ENCODE measurements at regions not wholly inside any gene's neighbourhood (a gene's known extent, or its start where the extent isn't known, plus 50 kb on each side); places are given as distances from the start of the nearest gene placed in this dataset.

- TF ChIP-seq, protein P1, sequence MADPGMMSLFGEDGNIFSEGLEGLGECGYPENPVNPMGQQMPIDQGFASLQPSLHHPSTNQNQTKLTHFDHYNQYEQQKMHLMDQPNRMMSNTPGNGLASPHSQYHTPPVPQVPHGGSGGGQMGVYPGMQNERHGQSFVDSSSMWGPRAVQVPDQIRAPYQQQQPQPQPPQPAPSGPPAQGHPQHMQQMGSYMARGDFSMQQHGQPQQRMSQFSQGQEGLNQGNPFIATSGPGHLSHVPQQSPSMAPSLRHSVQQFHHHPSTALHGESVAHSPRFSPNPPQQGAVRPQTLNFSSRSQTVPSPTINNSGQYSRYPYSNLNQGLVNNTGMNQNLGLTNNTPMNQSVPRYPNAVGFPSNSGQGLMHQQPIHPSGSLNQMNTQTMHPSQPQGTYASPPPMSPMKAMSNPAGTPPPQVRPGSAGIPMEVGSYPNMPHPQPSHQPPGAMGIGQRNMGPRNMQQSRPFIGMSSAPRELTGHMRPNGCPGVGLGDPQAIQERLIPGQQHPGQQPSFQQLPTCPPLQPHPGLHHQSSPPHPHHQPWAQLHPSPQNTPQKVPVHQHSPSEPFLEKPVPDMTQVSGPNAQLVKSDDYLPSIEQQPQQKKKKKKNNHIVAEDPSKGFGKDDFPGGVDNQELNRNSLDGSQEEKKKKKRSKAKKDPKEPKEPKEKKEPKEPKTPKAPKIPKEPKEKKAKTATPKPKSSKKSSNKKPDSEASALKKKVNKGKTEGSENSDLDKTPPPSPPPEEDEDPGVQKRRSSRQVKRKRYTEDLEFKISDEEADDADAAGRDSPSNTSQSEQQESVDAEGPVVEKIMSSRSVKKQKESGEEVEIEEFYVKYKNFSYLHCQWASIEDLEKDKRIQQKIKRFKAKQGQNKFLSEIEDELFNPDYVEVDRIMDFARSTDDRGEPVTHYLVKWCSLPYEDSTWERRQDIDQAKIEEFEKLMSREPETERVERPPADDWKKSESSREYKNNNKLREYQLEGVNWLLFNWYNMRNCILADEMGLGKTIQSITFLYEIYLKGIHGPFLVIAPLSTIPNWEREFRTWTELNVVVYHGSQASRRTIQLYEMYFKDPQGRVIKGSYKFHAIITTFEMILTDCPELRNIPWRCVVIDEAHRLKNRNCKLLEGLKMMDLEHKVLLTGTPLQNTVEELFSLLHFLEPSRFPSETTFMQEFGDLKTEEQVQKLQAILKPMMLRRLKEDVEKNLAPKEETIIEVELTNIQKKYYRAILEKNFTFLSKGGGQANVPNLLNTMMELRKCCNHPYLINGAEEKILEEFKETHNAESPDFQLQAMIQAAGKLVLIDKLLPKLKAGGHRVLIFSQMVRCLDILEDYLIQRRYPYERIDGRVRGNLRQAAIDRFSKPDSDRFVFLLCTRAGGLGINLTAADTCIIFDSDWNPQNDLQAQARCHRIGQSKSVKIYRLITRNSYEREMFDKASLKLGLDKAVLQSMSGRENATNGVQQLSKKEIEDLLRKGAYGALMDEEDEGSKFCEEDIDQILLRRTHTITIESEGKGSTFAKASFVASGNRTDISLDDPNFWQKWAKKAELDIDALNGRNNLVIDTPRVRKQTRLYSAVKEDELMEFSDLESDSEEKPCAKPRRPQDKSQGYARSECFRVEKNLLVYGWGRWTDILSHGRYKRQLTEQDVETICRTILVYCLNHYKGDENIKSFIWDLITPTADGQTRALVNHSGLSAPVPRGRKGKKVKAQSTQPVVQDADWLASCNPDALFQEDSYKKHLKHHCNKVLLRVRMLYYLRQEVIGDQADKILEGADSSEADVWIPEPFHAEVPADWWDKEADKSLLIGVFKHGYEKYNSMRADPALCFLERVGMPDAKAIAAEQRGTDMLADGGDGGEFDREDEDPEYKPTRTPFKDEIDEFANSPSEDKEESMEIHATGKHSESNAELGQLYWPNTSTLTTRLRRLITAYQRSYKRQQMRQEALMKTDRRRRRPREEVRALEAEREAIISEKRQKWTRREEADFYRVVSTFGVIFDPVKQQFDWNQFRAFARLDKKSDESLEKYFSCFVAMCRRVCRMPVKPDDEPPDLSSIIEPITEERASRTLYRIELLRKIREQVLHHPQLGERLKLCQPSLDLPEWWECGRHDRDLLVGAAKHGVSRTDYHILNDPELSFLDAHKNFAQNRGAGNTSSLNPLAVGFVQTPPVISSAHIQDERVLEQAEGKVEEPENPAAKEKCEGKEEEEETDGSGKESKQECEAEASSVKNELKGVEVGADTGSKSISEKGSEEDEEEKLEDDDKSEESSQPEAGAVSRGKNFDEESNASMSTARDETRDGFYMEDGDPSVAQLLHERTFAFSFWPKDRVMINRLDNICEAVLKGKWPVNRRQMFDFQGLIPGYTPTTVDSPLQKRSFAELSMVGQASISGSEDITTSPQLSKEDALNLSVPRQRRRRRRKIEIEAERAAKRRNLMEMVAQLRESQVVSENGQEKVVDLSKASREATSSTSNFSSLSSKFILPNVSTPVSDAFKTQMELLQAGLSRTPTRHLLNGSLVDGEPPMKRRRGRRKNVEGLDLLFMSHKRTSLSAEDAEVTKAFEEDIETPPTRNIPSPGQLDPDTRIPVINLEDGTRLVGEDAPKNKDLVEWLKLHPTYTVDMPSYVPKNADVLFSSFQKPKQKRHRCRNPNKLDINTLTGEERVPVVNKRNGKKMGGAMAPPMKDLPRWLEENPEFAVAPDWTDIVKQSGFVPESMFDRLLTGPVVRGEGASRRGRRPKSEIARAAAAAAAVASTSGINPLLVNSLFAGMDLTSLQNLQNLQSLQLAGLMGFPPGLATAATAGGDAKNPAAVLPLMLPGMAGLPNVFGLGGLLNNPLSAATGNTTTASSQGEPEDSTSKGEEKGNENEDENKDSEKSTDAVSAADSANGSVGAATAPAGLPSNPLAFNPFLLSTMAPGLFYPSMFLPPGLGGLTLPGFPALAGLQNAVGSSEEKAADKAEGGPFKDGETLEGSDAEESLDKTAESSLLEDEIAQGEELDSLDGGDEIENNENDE (IDR thresholded peaks at IDR 0.05; ENCODE audit: insufficient replicate concordance, low read length) = peak; percentile 87
- peak; percentile 86 for TF ChIP-seq TCF12 (IDR thresholded peaks at IDR 0.05; ENCODE audit: low read depth, low read length)
- TF ChIP-seq, protein P2, sequence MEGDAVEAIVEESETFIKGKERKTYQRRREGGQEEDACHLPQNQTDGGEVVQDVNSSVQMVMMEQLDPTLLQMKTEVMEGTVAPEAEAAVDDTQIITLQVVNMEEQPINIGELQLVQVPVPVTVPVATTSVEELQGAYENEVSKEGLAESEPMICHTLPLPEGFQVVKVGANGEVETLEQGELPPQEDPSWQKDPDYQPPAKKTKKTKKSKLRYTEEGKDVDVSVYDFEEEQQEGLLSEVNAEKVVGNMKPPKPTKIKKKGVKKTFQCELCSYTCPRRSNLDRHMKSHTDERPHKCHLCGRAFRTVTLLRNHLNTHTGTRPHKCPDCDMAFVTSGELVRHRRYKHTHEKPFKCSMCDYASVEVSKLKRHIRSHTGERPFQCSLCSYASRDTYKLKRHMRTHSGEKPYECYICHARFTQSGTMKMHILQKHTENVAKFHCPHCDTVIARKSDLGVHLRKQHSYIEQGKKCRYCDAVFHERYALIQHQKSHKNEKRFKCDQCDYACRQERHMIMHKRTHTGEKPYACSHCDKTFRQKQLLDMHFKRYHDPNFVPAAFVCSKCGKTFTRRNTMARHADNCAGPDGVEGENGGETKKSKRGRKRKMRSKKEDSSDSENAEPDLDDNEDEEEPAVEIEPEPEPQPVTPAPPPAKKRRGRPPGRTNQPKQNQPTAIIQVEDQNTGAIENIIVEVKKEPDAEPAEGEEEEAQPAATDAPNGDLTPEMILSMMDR (IDR thresholded peaks at IDR 0.05; ENCODE audit: control extremely low read depth in 1 of 3, insufficient read depth in 1 of 3, low read depth in 1 of 3, low read length in 3 of 3) = no peak
- TF ChIP-seq SP1 (IDR thresholded peaks at IDR 0.05; ENCODE audit: low read depth, low read length) = peak; percentile 50
- TF ChIP-seq KDM4A (IDR thresholded peaks at IDR 0.05; ENCODE audit: low read depth, low read length, severe bottlenecking) = no peak
- TF ChIP-seq, protein P3, sequence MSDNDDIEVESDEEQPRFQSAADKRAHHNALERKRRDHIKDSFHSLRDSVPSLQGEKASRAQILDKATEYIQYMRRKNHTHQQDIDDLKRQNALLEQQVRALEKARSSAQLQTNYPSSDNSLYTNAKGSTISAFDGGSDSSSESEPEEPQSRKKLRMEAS (IDR thresholded peaks at IDR 0.05) = peak; percentile 50; the same call in 1 of the 2 replicates
- TF ChIP-seq USF2 (IDR thresholded peaks at IDR 0.05; ENCODE audit: low read length) = no peak
Observed at GRCh38 chr5:3100921-3101551, 349.6 kb upstream of the IRX2 start (continued).
